IMR-90 (cell line): ENCODE measurements at regions not wholly inside any gene's neighbourhood (a gene's known extent, or its start where the extent isn't known, plus 50 kb on each side); places are given as distances from the start of the nearest gene placed in this dataset.

Experiments
- ATAC-seq: fragments of 200-7000 bp; cut with Tn5 transposase; 2 replicates; pipeline ENCODE4 v1.9.1; 2020; ENCODE audit warnings: low read depth, mild to moderate bottlenecking, moderate library complexity
- BruUV-seq: library from RNA; stranded (reverse); fragments of 400-500 nt; replicated peaks from 2 replicates; lab custom pipeline; 2021; lab: Mats Ljungman, UMichigan
- CTCF ChIA-PET: fragments of 300-600 bp; formaldehyde crosslinking; extraction: SDS; loops from one replicate; lab custom pipeline; 2021; ENCODE audit warnings: antibody characterized with exemption; lab: Yijun Ruan, JAX
- POLR2A ChIA-PET: fragments of 300-600 bp; sonication (Branson Sonifier 250); formaldehyde crosslinking; loops from one replicate; lab custom pipeline; 2022; ENCODE audit warnings: antibody characterized with exemption; ENCODE audit not compliant: unreplicated experiment; lab: Charles Lee
- DNase-seq: peaks from one replicate; pipeline ENCODE4 v3.0.0; 2013
- H2AFZ ChIP-seq: replicated peaks from 2 replicates; pipeline ENCODE3; 2013; ENCODE audit warnings: low read length, mild to moderate bottlenecking; ENCODE audit not compliant: poor library complexity
- H2AK5ac ChIP-seq: 2 replicates; pipeline ENCODE4 v1.6.1; 2013; ENCODE audit warnings: low read depth, low read length, inconsistent platforms
- H2AK9ac ChIP-seq: replicated peaks from 2 replicates; pipeline ENCODE3; 2013; ENCODE audit warnings: mild to moderate bottlenecking, low read depth, low read length, moderate library complexity; ENCODE audit not compliant: poor library complexity
- H2BK120ac ChIP-seq: 2 replicates; pipeline ENCODE4 v1.6.1; 2013; ENCODE audit warnings: low read depth, low read length, inconsistent platforms
- H2BK15ac ChIP-seq: 3 replicates; pipeline ENCODE4 v1.6.1; 2013; ENCODE audit warnings: low read depth, low read length, inconsistent platforms
- H2BK20ac ChIP-seq: 2 replicates; pipeline ENCODE4 v1.6.1; 2013; ENCODE audit warnings: low read depth, mild to moderate bottlenecking, inconsistent platforms, low read length, moderate library complexity
- H2BK5ac ChIP-seq: 2 replicates; pipeline ENCODE4 v1.6.1; 2013; ENCODE audit warnings: mild to moderate bottlenecking, low read depth, low read length, inconsistent platforms; ENCODE audit not compliant: poor library complexity, severe bottlenecking
- H3K14ac ChIP-seq: replicated peaks from 2 replicates; pipeline ENCODE4 v1.6.1; 2013; ENCODE audit warnings: low read depth, low read length, inconsistent platforms
- H3K18ac ChIP-seq: 2 replicates; pipeline ENCODE4 v1.6.1; 2013; ENCODE audit warnings: low read depth, low read length, control low read depth
- H3K23ac ChIP-seq: 2 replicates; pipeline ENCODE4 v1.6.1; 2013; ENCODE audit warnings: low read depth, low read length, inconsistent platforms
- H3K27ac ChIP-seq: 2 replicates; pipeline ENCODE4 v1.5.1; 2013; ENCODE audit warnings: mild to moderate bottlenecking, control low read depth, low read length; ENCODE audit not compliant: insufficient read depth
- H3K27me3 ChIP-seq: 2 replicates; pipeline ENCODE4 v1.6.1; 2013; ENCODE audit warnings: low read length; ENCODE audit not compliant: control insufficient read depth, insufficient read depth
- H3K36me3 ChIP-seq: 2 replicates; pipeline ENCODE4 v1.6.1; 2013; ENCODE audit warnings: low read length, mixed read lengths; ENCODE audit not compliant: control insufficient read depth, insufficient read depth
- H3K4ac ChIP-seq: 2 replicates; pipeline ENCODE4 v1.6.1; 2013; ENCODE audit warnings: low read depth, low read length, inconsistent platforms
- H3K4me1 ChIP-seq: 2 replicates; pipeline ENCODE4 v1.6.1; 2013; ENCODE audit warnings: low read length, mixed read lengths; ENCODE audit not compliant: control insufficient read depth, insufficient read depth
- H3K4me2 ChIP-seq: 2 replicates; pipeline ENCODE4 v1.6.1; 2013; ENCODE audit warnings: low read depth, mild to moderate bottlenecking, control low read depth, low read length, moderate library complexity
- H3K4me3 ChIP-seq: 2 replicates; pipeline ENCODE4 v1.5.1; 2013; ENCODE audit warnings: low read depth, mild to moderate bottlenecking, control low read depth, low read length, moderate library complexity; ENCODE audit not compliant: insufficient read depth
- H3K56ac ChIP-seq: 2 replicates; pipeline ENCODE4 v1.6.1; 2013; ENCODE audit warnings: low read length, inconsistent platforms; ENCODE audit not compliant: insufficient read depth; ENCODE audit errors: extremely low read depth
- H3K79me1 ChIP-seq, 2 experiments: 2 replicates each; pipeline ENCODE4 v1.6.1; 2013; ENCODE audit warnings: low read length in 2 of 2, inconsistent platforms in 1 of 2, low read depth in 1 of 2
- H3K9ac ChIP-seq: 2 replicates; pipeline ENCODE4 v1.6.1; 2013; ENCODE audit warnings: low read depth, low read length, control low read depth
- H3K9me1 ChIP-seq: 2 replicates; pipeline ENCODE4 v1.6.1; 2013; ENCODE audit warnings: low read length, inconsistent platforms; ENCODE audit not compliant: insufficient read depth
- H3K9me3 ChIP-seq: 2 replicates; pipeline ENCODE4 v1.6.1; 2013; ENCODE audit warnings: low read length; ENCODE audit not compliant: control insufficient read depth, insufficient read depth
- H4K20me1 ChIP-seq: 2 replicates; pipeline ENCODE4 v1.6.1; 2013; ENCODE audit warnings: low read length, inconsistent platforms; ENCODE audit not compliant: insufficient read depth
- H4K5ac ChIP-seq: 2 replicates; pipeline ENCODE4 v1.6.1; 2013; ENCODE audit warnings: mild to moderate bottlenecking, low read depth, low read length, control low read depth
- H4K8ac ChIP-seq, 2 experiments: 2 replicates each; pipeline ENCODE4 v1.6.1; 2013; ENCODE audit warnings: low read depth in 2 of 2, low read length in 2 of 2, control low read depth in 1 of 2, inconsistent platforms in 1 of 2
- H4K91ac ChIP-seq: 2 replicates; pipeline ENCODE4 v1.6.1; 2013; ENCODE audit warnings: low read depth, low read length, inconsistent platforms; ENCODE audit not compliant: insufficient read depth
- BHLHE40 ChIP-seq: fragments of 150-350 bp; IDR thresholded peaks from 2 replicates; pipeline ENCODE4 v1.6.1; 2016; ENCODE audit warnings: mild to moderate bottlenecking, low read depth, low read length
- CEBPB ChIP-seq: IDR thresholded peaks from 2 replicates; pipeline ENCODE4 v1.6.1; 2012; ENCODE audit warnings: low read depth, low read length, improper control_type of control experiment
- CHD1 ChIP-seq: IDR thresholded peaks from 2 replicates; pipeline ENCODE4 v1.6.1; 2012; ENCODE audit warnings: low read depth, low read length, improper control_type of control experiment
- FOS ChIP-seq: fragments of 150-350 bp; IDR thresholded peaks from 2 replicates; pipeline ENCODE4 v1.6.1; 2016; ENCODE audit warnings: low read depth, low read length
- MAFK ChIP-seq: IDR thresholded peaks from 2 replicates; pipeline ENCODE4 v1.6.1; 2012; ENCODE audit warnings: low read depth, low read length, improper control_type of control experiment
- MAZ ChIP-seq: IDR thresholded peaks from 2 replicates; pipeline ENCODE4 v1.6.1; 2012; ENCODE audit warnings: low read depth, mild to moderate bottlenecking, low read length, improper control_type of control experiment, moderate library complexity, borderline replicate concordance
- MXI1 ChIP-seq: IDR thresholded peaks from 2 replicates; pipeline ENCODE4 v1.6.1; 2012; ENCODE audit warnings: low read depth, mild to moderate bottlenecking, low read length, moderate library complexity, borderline replicate concordance
- NFE2L2 ChIP-seq: fragments of 150-350 bp; IDR thresholded peaks from 2 replicates; pipeline ENCODE4 v1.6.1; 2016; ENCODE audit warnings: low read depth, mild to moderate bottlenecking, low read length
- POLR2A ChIP-seq: IDR thresholded peaks from 2 replicates; pipeline ENCODE4 v1.6.1; 2012; ENCODE audit warnings: mild to moderate bottlenecking, low read depth, low read length
- RAD21 ChIP-seq: IDR thresholded peaks from 2 replicates; pipeline ENCODE4 v1.6.1; 2012; ENCODE audit warnings: low read length, improper control_type of control experiment
- RCOR1 ChIP-seq: IDR thresholded peaks from 2 replicates; pipeline ENCODE4 v1.6.1; 2012; ENCODE audit warnings: mild to moderate bottlenecking, low read length, improper control_type of control experiment; ENCODE audit not compliant: insufficient replicate concordance
- RFX5 ChIP-seq: IDR thresholded peaks from 2 replicates; pipeline ENCODE4 v1.8.0; 2012; ENCODE audit warnings: low read depth, mild to moderate bottlenecking, low read length, moderate library complexity
- SMC3 ChIP-seq: fragments of 150-350 bp; IDR thresholded peaks from 2 replicates; pipeline ENCODE4 v1.6.1; 2016; ENCODE audit warnings: low read depth, mild to moderate bottlenecking, antibody characterized with exemption, low read length, moderate library complexity
- USF2 ChIP-seq: fragments of 150-350 bp; IDR thresholded peaks from 2 replicates; pipeline ENCODE4 v1.6.1; 2017; ENCODE audit warnings: mild to moderate bottlenecking, antibody characterized with exemption, low read length, low read depth
- WGBS, 2 experiments: methylation state at CpG; one replicate each; pipeline versions ENCODE4 v1.1.5 to v1.1.7; 2013; ENCODE audit warnings: missing lambda C conversion rate in 2 of 2; ENCODE audit not compliant: insufficient read length in 1 of 2; ENCODE audit errors: extremely low coverage in 2 of 2; 5-methylcytosine and 5-hydroxymethylcytosine counted together
- dilution Hi-C: fragments of 300-500 bp; cut with HindIII; formaldehyde crosslinking; loops from one replicate; pipeline ENCODE4 v1.14.3; 2018; ENCODE audit warnings: low sequenced_read_pairs; ENCODE audit not compliant: unreplicated experiment
- in situ Hi-C: fragments of 300-500 bp; cut with MboI; formaldehyde crosslinking; loops from 3 replicates; pipeline ENCODE4 v1.14.3; 2019; ENCODE audit warnings: low sequenced_read_pairs, inconsistent platforms, mixed read lengths
- intact Hi-C: fragments of 100-400 bp; cut with micrococcal nuclease; formaldehyde crosslinking; loops from 2 replicates; pipeline ENCODE4 v1.10.0; 2022
- TF ChIP-seq, protein P1 (sequence below): fragments of 150-350 bp; IDR thresholded peaks from 2 replicates; pipeline ENCODE4 v1.6.1; 2016; ENCODE audit warnings: low read depth, mild to moderate bottlenecking, low read length, moderate library complexity, borderline replicate concordance
- TF ChIP-seq, protein P2 (sequence below): conservative IDR thresholded peaks from 2 replicates; pipeline ENCODE4 v1.5.1; 2012; ENCODE audit warnings: mild to moderate bottlenecking, low read depth, low read length, improper control_type of control experiment

DNA sequence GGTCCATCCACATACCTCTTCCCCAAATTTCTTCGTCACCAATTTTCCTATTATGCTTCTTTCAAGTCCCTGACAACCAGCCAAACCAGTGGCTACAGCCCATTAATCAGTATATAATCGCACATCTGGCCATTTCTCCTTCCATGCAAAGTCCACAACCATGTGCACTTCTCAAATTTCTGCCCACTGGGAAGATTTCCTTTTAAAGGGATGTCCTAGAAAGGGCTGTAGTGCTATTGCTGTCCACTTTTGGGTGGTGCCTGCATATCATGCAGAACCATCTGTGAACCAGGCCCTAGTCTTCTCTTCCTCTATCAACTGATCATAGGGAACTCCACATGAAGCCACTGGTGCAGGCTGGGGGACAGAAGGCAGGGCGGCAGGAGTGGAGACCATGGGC is 55.2 kb upstream of the MID1IP1 start:
- Histone ChIP-seq H4K91ac (no peak overlapping the region), H3K27me3 (peaks cover 11% of the 10 kb centered on the region), H3K4me3 (no peak overlapping the region), H4K8ac (no peak overlapping the region), H3K14ac (no peak overlapping the region), H2BK120ac (no peak overlapping the region), H4K5ac (no peak overlapping the region), H3K36me3 (no peaks in the 10 kb centered on the region), H3K9me1 (no peaks in the 10 kb centered on the region), H3K9ac (no peak overlapping the region), H2AK5ac (no peak overlapping the region), H2AFZ (no peak overlapping the region), H3K79me1 (no peaks in the 10 kb centered on the region), H2BK20ac (no peak overlapping the region), H3K18ac (no peak overlapping the region), H3K56ac (no peak overlapping the region), H2BK5ac (no peak overlapping the region), H4K20me1 (no peaks in the 10 kb centered on the region), H3K9me3 (no peaks in the 10 kb centered on the region; the same call in 1 of the 2 replicates), H3K27ac (no peak overlapping the region), H2BK15ac (no peak overlapping the region), H3K4me1 (no peaks in the 10 kb centered on the region), H3K23ac (no peak overlapping the region), H2AK9ac (no peak overlapping the region), H3K4me2 (no peak overlapping the region), H3K4ac (no peak overlapping the region)
- dilution Hi-C loops (no loop called here), intact Hi-C loops (no loop called here), in situ Hi-C loops (no loop called here)
- TF ChIP-seq RCOR1 (no peak), POLR2A (no peak), SMC3 (no peak), RFX5 (no peak), RAD21 (no peak), CEBPB (no peak), NFE2L2 (no peak), CHD1 (no peak), MXI1 (no peak), MAFK (no peak), BHLHE40 (no peak), FOS (no peak), USF2 (no peak), MAZ (no peak)
- TF ChIP-seq, protein P1, sequence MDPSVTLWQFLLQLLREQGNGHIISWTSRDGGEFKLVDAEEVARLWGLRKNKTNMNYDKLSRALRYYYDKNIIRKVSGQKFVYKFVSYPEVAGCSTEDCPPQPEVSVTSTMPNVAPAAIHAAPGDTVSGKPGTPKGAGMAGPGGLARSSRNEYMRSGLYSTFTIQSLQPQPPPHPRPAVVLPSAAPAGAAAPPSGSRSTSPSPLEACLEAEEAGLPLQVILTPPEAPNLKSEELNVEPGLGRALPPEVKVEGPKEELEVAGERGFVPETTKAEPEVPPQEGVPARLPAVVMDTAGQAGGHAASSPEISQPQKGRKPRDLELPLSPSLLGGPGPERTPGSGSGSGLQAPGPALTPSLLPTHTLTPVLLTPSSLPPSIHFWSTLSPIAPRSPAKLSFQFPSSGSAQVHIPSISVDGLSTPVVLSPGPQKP, result no peak
- TF ChIP-seq, protein P2, sequence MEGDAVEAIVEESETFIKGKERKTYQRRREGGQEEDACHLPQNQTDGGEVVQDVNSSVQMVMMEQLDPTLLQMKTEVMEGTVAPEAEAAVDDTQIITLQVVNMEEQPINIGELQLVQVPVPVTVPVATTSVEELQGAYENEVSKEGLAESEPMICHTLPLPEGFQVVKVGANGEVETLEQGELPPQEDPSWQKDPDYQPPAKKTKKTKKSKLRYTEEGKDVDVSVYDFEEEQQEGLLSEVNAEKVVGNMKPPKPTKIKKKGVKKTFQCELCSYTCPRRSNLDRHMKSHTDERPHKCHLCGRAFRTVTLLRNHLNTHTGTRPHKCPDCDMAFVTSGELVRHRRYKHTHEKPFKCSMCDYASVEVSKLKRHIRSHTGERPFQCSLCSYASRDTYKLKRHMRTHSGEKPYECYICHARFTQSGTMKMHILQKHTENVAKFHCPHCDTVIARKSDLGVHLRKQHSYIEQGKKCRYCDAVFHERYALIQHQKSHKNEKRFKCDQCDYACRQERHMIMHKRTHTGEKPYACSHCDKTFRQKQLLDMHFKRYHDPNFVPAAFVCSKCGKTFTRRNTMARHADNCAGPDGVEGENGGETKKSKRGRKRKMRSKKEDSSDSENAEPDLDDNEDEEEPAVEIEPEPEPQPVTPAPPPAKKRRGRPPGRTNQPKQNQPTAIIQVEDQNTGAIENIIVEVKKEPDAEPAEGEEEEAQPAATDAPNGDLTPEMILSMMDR, result no peak
- DNase-seq (no peak), ATAC-seq (no peak)
- CTCF ChIA-PET, result interaction anchor here (0.6 kb wide), 1 partner anchor 576 kb away, joined by 3 read pairs; no protein-coding TSS in a partner anchor
- 100% methylated on average over 1 of the region's 3 CpGs; no CpG with 5 or more reads in 1 of the 2 experiments for whole genome bisulfite sequencing, 2 experiments
- BruUV-seq, result no TSS peak
- POLR2A ChIA-PET, result no interaction called here
